ENCODE measurements at regions not wholly inside any gene's neighbourhood (a gene's known extent, or its start where the extent isn't known, plus 50 kb on each side); places are given as distances from the start of the nearest gene placed in this dataset.

DNA sequence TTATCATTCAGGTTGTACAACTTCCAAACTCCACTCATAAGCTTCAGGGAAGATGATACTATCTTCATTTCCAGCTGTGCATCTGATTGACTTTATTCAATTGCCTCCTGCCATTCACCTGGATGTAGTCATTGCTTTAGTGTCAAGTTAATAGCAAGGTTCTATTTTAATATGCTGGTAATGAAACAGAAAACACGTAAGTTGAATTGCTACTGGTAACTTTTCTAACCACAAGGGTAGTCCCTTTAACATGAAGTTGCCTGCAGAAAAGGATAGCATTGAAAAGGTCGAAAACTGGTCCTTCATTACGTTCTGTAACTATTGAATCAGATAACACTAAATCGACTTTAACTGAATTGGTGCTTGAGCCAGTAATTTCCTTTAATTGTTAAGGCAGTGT, 459.4 kb upstream of the CDH6 start:
- no peak for DNase-seq (ENCODE audit: low read depth)

DNA sequence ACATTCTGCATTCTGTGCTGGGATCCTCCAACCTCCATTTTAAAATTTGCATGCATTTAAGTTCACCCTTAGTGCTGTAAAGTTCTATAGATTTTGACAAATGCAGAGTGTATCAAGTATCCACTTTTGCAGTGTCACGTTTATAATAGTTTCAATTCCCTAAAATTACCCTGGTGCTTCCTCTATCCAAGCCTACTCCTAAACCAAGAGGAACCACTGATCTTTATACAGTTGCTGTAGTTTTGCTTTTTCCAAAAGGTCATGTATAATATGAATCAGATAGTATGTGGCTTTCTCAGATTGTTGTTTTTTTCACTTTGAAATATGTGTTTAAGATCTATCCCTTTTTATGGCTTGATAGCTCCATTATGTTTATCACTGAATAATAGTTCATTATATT, 468.4 kb upstream of the CDH6 start:
- DNase-seq (ENCODE audit: low read depth): no peak

DNA sequence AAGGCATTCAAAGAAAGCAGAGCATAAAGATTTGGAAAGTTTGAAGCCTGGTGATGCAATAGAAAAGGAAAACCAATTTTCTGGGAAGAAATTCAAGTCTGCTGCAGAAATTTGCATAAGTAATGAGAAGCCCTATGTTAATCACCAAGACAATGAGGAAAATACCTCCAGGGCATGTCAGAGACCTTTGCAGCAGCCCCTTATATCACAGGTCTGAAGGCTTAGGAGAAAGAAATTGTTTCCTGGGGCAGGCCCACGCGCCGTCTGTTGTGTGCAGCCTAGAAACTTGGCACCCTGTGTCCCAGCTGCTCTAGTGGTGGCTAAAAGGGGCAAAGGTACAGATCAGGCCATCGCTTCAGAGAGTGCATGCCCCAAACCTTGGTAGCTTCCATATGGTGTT, 495.3 kb upstream of the CDH6 start:
- no peak for DNase-seq (ENCODE audit: low read depth)

DNA sequence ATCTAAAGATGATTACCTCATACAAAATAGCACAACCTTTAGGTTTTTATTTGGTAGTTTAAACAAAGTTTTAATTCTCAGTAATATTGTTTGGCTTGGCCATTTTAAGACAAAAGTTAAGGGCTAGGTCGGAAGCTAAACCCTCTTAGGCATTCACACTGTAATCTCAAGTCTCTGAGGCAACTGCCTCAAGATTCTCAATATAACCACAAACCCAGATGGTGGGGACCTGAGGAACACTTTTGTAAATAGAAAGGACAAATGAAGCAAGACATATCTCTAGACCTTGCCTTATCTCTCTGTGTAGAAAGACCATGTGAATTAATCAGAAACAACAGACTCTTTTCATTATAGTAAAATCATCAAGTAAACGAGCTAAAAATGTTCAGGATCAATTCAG, 500.2 kb upstream of the CDH6 start:
- DNase-seq (ENCODE audit: low read depth): no peak

DNA sequence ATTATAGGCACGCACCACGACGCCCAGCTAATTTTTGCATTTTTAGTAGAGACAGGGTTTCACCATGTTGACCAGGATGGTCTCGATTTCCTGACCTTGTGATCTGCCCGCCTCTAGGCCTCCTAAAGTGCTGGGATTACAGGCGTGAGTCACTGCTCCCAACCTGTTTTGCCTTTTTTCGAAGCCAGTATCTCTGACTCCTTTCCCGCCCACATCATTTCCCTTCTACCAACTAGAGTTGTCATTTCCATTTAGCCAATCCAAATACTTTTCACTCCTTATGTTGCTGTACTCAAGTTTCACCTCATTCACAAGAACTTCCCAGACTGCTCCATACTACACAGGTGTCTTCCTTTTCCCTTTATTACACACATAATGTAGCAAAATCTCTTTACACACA, 502.6 kb upstream of the CDH6 start:
- DNase-seq (ENCODE audit: low read depth): no peak

DNA sequence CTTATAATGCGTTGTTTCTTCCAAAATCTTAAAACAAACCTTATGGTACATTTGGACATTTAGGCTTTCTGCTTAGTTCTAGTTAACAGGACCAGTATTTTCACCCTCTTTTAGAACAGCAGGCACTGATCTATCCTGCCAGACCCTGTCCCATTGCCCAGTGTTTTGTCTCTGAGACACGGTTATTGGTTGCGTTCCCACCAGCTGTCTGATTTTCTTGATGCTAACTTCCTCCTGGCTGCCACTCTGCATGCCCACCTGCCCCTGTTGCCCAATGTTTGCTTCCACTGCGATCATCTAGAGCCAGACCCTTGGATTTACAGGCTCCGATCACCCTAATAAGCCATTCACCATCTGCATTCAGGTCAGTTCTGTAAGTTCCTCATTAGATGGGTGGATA, 506.0 kb upstream of the CDH6 start:
- DNase-seq (ENCODE audit: low read depth): no peak

DNA sequence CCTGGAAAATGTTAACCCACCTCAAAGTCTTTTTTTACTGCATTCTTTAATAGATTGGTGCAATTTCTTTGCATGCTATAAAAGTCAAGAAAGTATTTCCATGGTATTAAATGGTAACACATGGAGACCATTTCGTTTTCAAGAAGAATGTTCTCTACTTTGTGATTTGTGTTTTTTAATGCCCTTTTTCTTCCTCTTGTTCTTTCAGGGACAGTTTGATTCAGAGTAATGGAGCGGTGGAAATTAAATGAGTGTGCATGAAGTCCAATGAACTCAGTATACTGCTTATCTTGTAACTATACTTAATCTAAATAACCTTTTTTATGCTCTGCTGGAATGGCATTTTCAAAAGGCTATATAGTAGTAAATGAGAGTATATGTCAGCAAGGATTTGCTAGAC, 507.0 kb upstream of the CDH6 start:
- DNase-seq (ENCODE audit: low read depth): no peak

DNA sequence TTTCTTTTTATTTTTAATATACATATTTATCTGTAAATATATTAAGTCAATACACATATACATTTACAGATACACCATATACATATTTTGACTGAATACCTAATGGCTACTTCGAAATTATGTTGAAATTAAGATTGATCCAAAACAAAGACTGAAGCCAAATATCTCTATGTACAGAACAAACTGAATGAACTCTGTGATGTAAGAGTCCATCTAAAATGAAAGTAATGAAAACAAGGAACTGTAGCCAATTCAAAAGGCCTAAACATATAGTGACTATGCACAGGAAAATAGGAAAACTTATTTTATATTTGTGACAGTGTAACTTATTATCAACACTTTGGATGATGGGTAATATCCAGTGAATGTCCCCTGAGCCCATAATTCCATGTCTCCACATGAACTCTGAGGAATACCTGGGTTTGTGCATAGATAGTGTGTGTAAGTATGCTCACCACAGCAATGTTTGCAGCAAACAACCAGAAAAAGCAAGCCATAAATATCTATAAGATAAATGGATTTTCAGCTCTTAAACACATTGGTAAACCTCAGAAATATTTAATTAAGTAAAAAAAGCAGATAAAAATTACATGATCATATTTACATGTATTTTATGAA, 517.2 kb upstream of the CDH6 start:
- no peak for DNase-seq (ENCODE audit: low read depth)

DNA sequence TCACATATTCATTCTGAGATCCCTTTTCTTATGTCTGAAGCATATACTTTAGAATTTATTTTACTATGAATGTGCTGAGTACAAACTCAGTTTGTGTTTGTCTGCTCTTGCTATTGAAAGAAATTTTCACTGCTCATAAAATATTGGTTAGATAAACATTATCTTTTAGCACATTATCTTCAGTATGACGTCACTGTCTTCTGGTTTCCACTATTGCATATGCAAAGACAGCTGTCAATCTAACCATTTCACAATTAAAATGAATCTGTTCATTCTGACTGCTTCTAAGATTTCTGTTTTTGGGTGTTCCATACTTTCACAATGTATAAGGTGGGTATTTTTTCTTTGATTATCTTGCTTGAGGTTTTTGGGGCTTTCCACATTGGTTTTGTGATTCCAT, 526.2 kb upstream of the CDH6 start:
- DNase-seq (ENCODE audit: low read depth): no peak

DNA sequence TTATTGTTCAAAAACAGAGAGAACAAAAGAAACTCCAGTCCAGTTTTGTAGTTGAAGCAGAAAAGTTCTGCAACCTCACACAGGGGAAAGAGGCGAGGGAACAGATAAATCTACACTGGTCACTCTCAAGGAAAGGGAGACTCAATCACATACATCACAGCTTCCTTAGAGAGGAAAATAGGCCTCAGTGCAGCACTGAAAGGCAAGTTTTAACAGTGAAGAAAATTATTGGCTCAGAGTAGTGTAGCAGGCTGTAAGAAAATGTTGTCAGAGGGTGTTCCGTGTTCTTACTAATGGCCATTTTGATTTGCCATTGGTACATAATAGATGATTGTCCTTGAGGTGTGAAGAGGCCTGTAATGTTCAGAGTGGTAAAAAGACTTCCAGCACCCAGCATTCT, 530.0 kb upstream of the CDH6 start:
- no peak for DNase-seq (ENCODE audit: low read depth)

DNA sequence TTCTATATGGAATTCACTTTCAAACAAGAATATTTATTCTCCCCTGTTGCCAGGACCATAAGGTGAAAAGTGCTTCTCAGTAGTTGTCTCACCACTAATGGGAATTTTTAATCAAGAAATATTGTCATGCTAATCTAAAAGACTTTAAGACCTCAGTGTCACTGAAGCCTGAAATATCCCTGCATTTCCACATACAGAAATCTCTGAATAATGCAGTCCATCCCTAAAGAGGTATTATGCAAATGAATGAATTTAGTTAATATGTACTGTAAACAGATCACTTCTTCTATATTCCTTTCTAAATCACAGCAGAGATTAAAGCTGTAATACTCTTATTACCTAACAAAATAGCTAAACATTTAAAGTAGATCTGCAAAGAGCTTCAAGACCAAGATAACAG, 531.1 kb upstream of the CDH6 start:
- no peak for DNase-seq (ENCODE audit: low read depth)

DNA sequence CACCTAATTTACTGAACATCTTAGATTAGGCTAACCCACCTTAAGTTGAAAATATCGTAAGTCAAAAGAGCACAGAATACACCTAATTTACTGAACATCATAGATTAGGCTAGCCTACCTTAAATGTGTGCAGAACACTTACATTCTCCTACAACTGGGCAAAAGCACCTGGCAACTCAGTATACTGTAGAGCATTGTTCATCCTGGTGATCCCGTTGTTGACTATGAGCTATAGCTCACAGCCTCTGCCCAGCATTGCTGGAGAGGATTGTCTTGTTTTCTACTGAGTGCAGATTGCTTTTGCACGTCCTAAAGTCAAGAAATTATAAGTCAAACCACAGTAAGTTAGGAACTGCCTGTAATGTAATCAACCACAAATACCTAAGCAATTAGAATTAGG, 531.8 kb upstream of the CDH6 start:
- no peak for DNase-seq (ENCODE audit: low read depth)

DNA sequence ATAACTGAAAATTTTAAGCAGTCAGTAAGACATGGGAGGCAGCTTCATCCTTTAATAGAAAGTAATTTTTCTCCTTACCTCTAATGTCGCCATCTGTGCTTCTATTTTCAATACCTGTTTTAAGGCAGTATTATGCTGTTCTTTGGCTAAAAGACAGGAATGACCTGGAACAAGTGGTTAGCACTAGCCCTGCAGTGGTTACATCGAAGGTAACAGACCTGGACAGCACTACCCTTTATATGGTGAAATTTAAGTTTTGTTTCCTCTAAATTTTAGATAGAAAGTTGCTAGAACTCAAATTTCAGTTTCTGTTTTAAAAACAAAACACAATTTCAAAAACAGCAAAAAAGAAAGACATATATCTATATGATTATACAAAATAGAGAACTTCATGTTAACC, 534.1 kb upstream of the CDH6 start:
- DNase-seq (ENCODE audit: low read depth): no peak

DNA sequence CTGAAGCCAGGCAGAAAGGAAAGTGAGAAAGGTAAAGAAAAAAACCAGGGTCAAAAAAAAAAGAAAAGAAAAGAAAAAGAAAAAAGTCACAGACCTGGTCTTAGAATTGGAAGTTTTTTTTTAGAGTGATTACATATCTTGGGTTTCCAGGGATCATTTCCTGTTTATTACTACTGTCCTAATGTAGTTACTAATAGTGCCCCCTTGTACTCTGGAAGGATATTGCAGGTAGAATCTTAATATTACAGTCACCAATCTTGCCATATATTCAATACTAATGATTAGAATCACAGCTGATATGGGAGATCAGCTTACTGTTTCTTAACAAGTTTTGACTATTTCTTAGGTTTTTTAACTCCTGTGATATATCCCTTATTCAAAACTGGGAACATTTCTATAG, 543.2 kb upstream of the CDH6 start:
- DNase-seq (ENCODE audit: low read depth): no peak

DNA sequence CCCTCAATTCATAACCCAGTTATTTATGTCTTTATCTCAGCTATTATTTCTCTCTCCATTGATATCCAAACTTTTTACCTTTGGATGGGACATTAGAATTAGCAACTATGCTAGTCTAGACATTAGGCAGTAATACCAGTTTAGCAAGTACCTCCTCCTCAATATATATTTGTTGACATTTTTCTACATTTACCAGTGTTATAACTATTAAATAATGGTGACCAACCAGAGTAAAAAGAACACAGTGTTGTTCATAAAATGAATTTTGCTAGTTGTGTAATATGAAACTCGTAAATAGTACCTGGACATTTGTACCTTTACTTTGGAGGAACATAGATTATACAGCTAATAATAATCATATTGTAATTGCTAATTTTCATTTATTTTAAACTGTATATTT, 554.6 kb upstream of the CDH6 start:
- no peak for DNase-seq (ENCODE audit: low read depth)

DNA sequence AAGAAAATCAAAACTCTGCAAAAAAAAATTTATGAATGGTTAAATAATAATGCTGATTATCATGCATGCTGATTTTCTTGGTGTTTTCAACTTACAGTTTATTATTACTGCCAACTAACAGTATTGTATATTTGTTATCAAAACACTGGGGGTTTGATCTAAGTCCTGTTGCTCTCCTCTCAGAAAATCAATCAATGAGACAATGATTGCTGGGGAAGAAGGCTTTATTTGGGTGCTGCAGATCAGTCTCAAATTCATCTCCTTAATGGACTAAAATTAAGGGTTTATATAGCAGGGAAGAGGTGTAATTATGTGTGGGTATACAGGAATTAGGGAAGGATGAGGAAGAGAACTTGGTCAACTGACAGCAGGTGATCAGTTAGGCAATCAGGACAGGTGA, 565.5 kb upstream of the CDH6 start:
- DNase-seq (ENCODE audit: low read depth): no peak

DNA sequence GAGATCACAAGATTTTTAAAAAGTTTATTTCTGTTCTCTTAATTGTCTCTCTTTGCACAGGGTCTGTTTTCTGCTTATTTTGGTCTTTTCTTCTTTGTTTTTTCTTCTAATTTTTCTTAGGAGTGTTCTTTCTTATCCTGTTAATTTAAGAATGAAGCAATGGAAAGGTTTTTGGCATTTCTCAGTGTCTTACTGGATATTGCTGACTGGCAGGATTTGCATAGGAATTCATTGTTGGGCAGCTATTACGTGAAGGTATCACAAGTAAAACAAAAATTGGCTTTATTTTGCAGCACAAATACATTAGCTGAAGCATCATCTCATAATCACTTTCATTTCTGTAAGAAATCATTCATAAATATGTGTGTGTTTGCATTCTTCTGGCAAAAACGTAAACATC, 566.9 kb upstream of the CDH6 start:
- DNase-seq (ENCODE audit: low read depth): no peak

DNA sequence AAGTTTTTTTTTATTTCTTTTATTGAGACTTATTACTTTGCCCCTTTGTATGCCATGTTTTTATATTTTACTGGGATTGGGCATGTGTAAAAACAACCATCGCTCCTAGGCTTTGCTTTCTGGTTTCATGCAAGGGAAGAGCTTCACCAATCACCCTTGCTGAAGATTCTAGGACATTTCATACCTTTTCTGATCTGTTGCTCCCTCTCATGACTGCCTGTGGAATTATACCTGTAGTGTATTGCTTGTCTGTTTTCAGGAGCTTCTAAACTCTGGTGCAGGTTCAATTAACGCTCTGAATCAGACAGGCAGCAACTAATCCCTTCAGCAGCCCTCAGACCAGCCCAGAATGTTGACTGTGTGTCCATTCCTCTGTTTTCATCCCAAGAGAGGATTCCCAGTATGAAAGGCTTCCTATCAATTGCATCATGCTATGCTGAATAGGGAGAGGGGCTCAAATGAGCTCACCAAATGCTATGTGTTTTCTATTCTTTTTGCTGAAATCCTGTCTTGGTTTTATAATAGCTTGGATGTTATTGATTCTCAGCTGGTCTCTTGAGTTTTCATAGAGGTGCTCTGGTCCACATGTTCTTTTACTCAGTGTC, 572.9 kb upstream of the CDH6 start:
- DNase-seq (ENCODE audit: low read depth): no peak

DNA sequence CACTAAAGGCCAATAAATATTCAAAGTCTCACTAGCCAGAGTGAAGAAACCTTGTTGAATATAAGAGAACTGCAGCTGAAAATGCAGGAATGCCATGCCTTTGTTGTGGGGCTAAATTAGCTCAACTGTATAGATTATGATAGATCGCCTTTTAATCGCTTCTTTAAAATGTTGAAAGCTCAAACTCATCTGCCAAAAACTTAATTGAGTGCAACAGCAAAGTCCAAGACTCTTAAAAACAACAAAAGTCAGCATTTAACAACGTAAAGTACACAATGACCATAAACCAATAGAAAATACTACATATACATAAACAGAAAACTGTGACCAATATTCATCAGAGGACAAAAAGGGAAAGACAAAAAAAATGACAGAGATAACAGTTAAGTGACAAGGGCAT, 585.0 kb upstream of the CDH6 start:
- DNase-seq (ENCODE audit: low read depth): no peak

DNA sequence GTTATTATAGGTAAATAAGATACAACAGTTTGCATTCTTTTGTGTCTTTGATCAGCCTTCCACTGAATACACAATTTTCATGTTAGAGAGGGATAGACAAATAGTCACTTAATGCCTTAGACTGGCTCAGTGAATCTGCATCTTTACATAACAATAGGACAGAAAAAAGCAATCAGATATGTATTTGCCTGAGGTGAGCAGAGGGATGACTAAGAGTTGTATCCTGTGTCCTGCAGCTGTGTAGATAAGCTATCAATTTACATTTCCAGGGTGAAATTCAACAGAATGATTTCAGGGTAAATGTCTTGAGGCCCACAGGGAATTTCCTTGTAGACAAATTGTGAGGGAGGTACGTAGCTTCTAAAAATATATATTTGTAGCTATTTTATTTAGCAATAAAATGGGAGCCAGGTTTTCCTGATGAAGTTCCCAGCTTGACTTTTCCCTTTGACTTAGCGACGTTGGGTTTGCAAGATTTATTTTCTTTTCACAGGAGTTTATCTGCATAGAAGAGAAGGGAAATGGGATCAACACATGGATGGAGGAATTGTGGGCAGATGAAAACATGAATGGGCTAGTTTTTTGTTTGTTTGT, 586.1 kb upstream of the CDH6 start:
- no peak for DNase-seq (ENCODE audit: low read depth)

DNA sequence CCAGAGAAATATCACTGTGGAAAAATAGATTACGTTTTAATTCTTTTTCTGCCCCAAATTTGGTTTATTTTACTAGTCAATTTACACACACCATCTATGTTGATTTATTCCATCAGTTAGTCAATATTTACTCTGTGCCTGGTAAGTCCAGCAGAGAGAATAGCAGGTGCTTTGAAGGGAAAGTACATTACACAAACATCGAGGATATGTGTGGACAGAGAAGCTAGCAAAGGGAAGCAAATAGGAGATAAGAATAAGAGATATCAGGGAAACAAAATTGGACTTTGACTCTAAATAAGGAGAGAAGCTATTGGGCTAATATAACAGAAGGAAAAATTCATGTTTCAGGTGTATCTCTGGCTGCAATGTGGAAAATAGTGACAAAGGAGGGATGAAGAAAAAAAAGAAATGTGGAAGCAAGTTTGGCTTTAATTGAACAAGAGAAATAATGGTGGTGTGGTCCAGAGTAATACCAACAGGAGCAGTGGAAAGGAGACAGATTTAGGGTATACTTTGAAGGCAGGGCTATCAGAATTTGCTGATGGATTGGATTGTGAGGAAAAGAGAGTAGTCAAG, 587.7 kb upstream of the CDH6 start:
- DNase-seq (ENCODE audit: low read depth): no peak

DNA sequence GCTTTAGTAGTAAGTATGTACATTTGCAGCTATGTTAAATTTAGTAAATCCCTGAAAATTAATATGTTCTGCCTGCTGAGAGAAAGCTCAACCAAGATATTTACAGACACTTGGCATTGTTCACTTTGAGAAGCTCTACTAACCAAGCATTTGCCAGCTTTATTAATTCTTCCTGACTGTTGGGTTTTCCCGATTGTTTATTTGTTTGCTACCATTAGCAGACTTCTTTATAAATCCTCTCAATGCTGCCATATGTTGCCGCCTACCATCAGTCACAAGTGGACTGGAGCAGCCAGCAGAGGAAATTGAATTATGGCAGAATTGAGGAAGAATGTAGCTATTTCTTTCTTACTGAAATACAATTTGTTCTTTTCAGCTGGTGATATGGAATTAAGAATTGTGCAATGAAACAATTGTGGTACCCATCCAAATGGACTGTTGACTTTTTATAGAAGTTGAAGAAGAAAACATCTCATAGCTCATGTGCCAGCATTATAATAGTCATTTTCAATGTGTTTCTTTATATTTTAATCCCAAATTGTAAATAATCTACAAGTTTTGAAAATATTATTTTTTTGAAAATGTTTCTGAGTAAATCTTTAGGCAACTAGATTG, 588.7 kb upstream of the CDH6 start:
- DNase-seq (ENCODE audit: low read depth): no peak

DNA sequence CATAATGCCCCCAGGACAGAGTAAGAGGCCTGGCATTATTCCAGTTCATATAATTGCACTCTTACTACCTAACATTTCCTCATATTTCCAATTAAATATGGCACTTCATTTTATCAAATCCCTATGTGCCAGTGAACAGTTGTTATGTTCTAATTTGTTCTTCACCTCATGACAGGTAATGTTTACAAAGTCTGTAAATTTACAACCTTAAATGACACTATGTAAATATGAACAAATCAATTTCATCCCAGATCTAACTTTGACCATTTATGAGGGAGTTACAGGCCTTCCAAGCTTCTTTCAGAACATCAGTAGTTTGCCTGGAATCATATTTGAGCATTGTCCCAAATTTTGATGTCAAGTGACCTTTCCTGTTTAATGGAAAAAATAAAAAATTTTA, 592.6 kb upstream of the CDH6 start:
- no peak for DNase-seq (ENCODE audit: low read depth)
